OCI-LY7 (cell line): ENCODE measurements at regions not wholly inside any gene's neighbourhood (a gene's known extent, or its start where the extent isn't known, plus 50 kb on each side); places are given as distances from the start of the nearest gene placed in this dataset.

Experiments
- BruUV-seq: library from RNA; stranded (reverse); fragments of 400-500 nt; replicated peaks from 2 replicates; lab custom pipeline; 2021; lab: Mats Ljungman, UMichigan
- CTCF ChIA-PET: fragments of 300-600 bp; sonication (Branson Sonifier 250); formaldehyde crosslinking; loops from one replicate; lab custom pipeline; 2022; ENCODE audit warnings: antibody characterized with exemption; ENCODE audit not compliant: unreplicated experiment; lab: Charles Lee
- POLR2A ChIA-PET: fragments of 300-600 bp; sonication (Branson Sonifier 250); formaldehyde crosslinking; loops from one replicate; lab custom pipeline; 2022; ENCODE audit warnings: antibody characterized with exemption; lab: Charles Lee
- DNase-seq: peaks from one replicate; pipeline ENCODE4 v3.0.0-alpha.2; 2015; ENCODE audit warnings: low spot score
- H2AFZ ChIP-seq: fragments of 200-600 bp; sonication (generic), shearing (Covaris generic); 2 replicates; pipeline ENCODE4 v1.6.1; 2014; ENCODE audit warnings: mild to moderate bottlenecking, antibody characterized with exemption, low read length, moderate library complexity
- H3K27ac ChIP-seq: fragments of 200-600 bp; sonication (generic); 2 replicates; pipeline ENCODE4 v1.5.1; 2014; ENCODE audit warnings: mixed run types, low read depth, mild to moderate bottlenecking, moderate library complexity, low read length, inconsistent platforms; ENCODE audit not compliant: poor library complexity, severe bottlenecking
- H3K36me3 ChIP-seq: fragments of 200-600 bp; sonication (generic); 2 replicates; pipeline ENCODE4 v1.6.1; 2014; ENCODE audit warnings: mild to moderate bottlenecking, antibody characterized with exemption, low read length, moderate library complexity, mixed read lengths; ENCODE audit not compliant: insufficient read depth
- H3K4me1 ChIP-seq: fragments of 200-600 bp; sonication (generic); 2 replicates; pipeline ENCODE4 v1.5.1; 2014; ENCODE audit warnings: mild to moderate bottlenecking, low read length; ENCODE audit not compliant: insufficient read depth, poor library complexity, severe bottlenecking
- H3K4me2 ChIP-seq: fragments of 200-600 bp; sonication (generic); 2 replicates; pipeline ENCODE4 v1.6.1; 2014; ENCODE audit warnings: mild to moderate bottlenecking, low read length
- H3K4me3 ChIP-seq: fragments of 200-600 bp; sonication (generic); 2 replicates; pipeline ENCODE4 v1.5.1; 2014; ENCODE audit warnings: mild to moderate bottlenecking, low read depth, low read length; ENCODE audit not compliant: poor library complexity, severe bottlenecking
- H3K79me2 ChIP-seq: fragments of 200-600 bp; sonication (generic); 2 replicates; pipeline ENCODE4 v1.6.1; 2016; ENCODE audit warnings: low read depth, mild to moderate bottlenecking, low read length, moderate library complexity, mixed read lengths; ENCODE audit not compliant: insufficient read depth
- H3K9me2 ChIP-seq: fragments of 200-600 bp; sonication (generic); 2 replicates; pipeline ENCODE4 v1.6.1; 2016; ENCODE audit warnings: mild to moderate bottlenecking, low read length, mixed read lengths; ENCODE audit not compliant: insufficient read depth
- H3K9me3 ChIP-seq: fragments of 200-600 bp; sonication (generic); 2 replicates; pipeline ENCODE4 v1.6.1; 2014; ENCODE audit warnings: mild to moderate bottlenecking, mixed run types, low read length, mixed read lengths
- H4K20me1 ChIP-seq: fragments of 200-600 bp; sonication (generic); 2 replicates; pipeline ENCODE4 v1.6.1; 2014; ENCODE audit warnings: mild to moderate bottlenecking, antibody characterized with exemption, low read length, moderate library complexity, mixed read lengths; ENCODE audit not compliant: insufficient read depth
- EZH2phosphoT487 ChIP-seq: fragments of 200-600 bp; sonication (generic); IDR thresholded peaks from 2 replicates; pipeline ENCODE4 v1.6.1; 2018; ENCODE audit warnings: low read depth, borderline replicate concordance, mild to moderate bottlenecking, mixed run types, antibody characterized with exemption, low read length, moderate library complexity, mixed read lengths
- intact Hi-C: fragments of 100-400 bp; cut with micrococcal nuclease; formaldehyde crosslinking; loops from one replicate; pipeline ENCODE4 v1.10.0; 2022; ENCODE audit not compliant: unreplicated experiment
- TF ChIP-seq, protein P1 (sequence below): fragments of 200-600 bp; sonication (generic); conservative IDR thresholded peaks from 2 replicates; pipeline ENCODE4 v1.5.1; 2014; ENCODE audit warnings: mild to moderate bottlenecking, antibody characterized with exemption, low read length, moderate library complexity, mixed read lengths

DNA sequence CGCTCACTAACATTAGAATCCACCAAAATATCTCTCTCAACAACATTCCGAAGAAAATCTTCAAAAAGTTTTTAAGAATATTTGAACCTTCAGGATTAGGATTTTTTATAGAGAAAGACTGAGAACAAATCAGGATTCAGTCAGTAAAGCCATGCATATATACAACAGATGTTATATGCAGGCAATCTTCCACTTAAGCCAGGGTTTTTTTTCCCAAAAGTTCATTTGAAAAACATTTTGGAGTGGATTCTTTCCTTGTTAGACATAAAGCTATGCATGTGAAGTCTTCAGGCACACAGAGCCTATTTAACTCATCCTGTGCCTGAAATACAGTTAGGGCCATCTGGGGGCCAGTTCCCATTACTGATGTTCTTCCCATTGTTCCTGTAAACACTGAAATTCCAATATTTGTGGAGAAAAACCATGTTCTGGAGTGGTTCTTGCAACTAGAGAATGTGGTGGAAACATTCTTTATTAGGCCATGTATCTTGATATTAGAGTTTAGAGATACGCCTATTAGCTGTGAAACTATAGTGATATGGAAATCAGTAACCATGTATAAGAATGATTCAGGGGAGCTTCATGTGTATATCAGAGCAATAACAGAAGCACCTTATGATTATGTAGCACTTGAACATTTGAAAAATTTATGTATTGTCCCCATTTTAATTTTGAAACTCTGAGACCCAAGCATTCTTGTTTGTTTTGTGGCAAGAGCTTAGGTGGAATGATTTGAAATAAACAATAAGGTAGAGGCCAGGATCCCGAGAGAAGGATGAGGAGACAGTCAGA is 61.7 kb downstream of the PLEKHG1 start:
- Histone ChIP-seq H2AFZ (no peak overlapping the region), H3K27ac (no peak overlapping the region), H3K79me2 (no peaks in the 10 kb centered on the region), H3K4me1 (no peaks in the 10 kb centered on the region), H3K4me3 (no peak overlapping the region), H3K9me2 (no peaks in the 10 kb centered on the region), H3K4me2 (no peak overlapping the region), H3K9me3 (no peaks in the 10 kb centered on the region), H3K36me3 (no peaks in the 10 kb centered on the region; the same call in 1 of the 2 replicates), H4K20me1 (no peaks in the 10 kb centered on the region)
- no TSS peak for BruUV-seq
- POLR2A ChIA-PET: interaction anchor here (0.9 to 2.1 kb wide), 3 partner anchors 9 to 18 kb away, joined by 4 to 7 read pairs (median 4); no protein-coding TSS in a partner anchor
- no peak for DNase-seq
- intact Hi-C loops: no loop called here
- TF ChIP-seq EZH2phosphoT487: no peak
- TF ChIP-seq, protein P1, sequence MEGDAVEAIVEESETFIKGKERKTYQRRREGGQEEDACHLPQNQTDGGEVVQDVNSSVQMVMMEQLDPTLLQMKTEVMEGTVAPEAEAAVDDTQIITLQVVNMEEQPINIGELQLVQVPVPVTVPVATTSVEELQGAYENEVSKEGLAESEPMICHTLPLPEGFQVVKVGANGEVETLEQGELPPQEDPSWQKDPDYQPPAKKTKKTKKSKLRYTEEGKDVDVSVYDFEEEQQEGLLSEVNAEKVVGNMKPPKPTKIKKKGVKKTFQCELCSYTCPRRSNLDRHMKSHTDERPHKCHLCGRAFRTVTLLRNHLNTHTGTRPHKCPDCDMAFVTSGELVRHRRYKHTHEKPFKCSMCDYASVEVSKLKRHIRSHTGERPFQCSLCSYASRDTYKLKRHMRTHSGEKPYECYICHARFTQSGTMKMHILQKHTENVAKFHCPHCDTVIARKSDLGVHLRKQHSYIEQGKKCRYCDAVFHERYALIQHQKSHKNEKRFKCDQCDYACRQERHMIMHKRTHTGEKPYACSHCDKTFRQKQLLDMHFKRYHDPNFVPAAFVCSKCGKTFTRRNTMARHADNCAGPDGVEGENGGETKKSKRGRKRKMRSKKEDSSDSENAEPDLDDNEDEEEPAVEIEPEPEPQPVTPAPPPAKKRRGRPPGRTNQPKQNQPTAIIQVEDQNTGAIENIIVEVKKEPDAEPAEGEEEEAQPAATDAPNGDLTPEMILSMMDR: no peak
- CTCF ChIA-PET: interaction anchor here (0.5 kb wide), 1 partner anchor 912 kb away, joined by 3 read pairs; the partner anchor contains the start of gene PCMT1

DNA sequence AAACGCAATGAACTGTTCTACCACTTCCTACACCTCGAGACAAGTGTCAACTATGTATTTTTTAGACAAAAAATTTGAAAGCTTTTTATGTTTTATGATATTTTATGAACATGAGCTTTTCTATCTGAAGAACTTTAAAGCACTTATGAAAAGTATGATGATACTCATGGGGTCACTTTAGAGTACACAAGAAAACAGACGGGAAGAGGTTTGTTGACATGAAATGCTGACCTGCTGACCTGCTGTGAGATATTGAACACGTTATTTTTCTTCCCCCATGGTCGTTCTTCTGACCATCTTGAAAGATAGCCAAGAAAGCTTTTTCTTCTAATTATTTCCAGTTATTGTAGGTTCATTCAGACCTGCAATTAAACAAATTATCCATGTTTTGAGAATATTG is 63.1 kb downstream of the PLEKHG1 start:
- H2AFZ ChIP-seq: no peak overlapping the region
- H3K79me2 ChIP-seq: no peaks in the 10 kb centered on the region
- H3K4me1 ChIP-seq: no peaks in the 10 kb centered on the region
- ChIA-PET POLR2A (interaction anchor here (1.2 to 2.1 kb wide), 5 partner anchors 10 to 209 kb away, joined by 3 to 7 read pairs (median 4); no protein-coding TSS in a partner anchor), CTCF (interaction anchor here (0.8 kb wide), 1 partner anchor 20 kb away, joined by 3 read pairs; no protein-coding TSS in a partner anchor)
- no peak for DNase-seq
- no peak for TF ChIP-seq EZH2phosphoT487
- TF ChIP-seq, protein P1: no peak
- no peaks in the 10 kb centered on the region for H3K9me2 ChIP-seq
- H3K4me3 ChIP-seq: no peak overlapping the region
- H3K9me3 ChIP-seq: no peaks in the 10 kb centered on the region
- intact Hi-C loops: no loop called here
- no TSS peak for BruUV-seq
- H3K4me2 ChIP-seq: no peak overlapping the region
- H3K27ac ChIP-seq: no peak overlapping the region
- H4K20me1 ChIP-seq: no peaks in the 10 kb centered on the region
- H3K36me3 ChIP-seq: no peaks in the 10 kb centered on the region; the same call in 1 of the 2 replicates

DNA sequence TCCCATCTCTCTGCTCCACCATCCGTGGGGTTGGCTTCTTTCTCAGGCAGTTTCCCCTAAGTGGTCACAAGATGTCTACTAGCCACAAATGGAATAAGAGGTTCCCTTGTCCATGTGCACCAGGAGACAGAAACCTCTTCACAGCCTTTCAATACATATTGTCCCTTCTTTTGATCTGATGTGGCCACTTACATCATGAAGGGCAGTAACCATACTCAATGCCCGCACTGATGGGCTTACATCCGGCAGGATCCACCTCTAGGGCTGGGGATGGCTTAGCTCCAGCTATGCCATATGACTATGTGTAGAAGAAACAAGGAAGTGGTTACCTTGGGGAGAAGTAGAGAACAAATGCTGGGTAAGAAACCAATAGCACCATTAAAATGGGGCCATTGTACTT is 64.4 kb downstream of the PLEKHG1 start:
- ChIA-PET POLR2A (interaction anchor here (1.1 kb wide), 1 partner anchor 30 kb away, joined by 4 read pairs; no protein-coding TSS in a partner anchor), CTCF (no interaction called here)
- DNase-seq: no peak
- H3K79me2 ChIP-seq: no peaks in the 10 kb centered on the region
- H3K4me1 ChIP-seq: no peaks in the 10 kb centered on the region
- no peaks in the 10 kb centered on the region; the same call in 1 of the 2 replicates for H3K36me3 ChIP-seq
- BruUV-seq: no TSS peak
- no peaks in the 10 kb centered on the region for H4K20me1 ChIP-seq
- no peak overlapping the region for H3K4me2 ChIP-seq
- H3K9me2 ChIP-seq: no peaks in the 10 kb centered on the region
- no peak overlapping the region for H2AFZ ChIP-seq
- H3K27ac ChIP-seq: no peak overlapping the region
- intact Hi-C loops: no loop called here
- H3K9me3 ChIP-seq: no peaks in the 10 kb centered on the region
- no peak overlapping the region for H3K4me3 ChIP-seq
- TF ChIP-seq, protein P1: no peak
- TF ChIP-seq EZH2phosphoT487: no peak
